GM21786 (cell line): ENCODE measurements at regions not wholly inside any gene's neighbourhood (a gene's known extent, or its start where the extent isn't known, plus 50 kb on each side); places are given as distances from the start of the nearest gene placed in this dataset.
A peak's percentile ranks its signal among the peaks of the same experiment; 100 is the strongest.
"Not testable (repeated sequence)": the region's sequence is repeated elsewhere in the genome, so short reads cannot be mapped to it uniquely, and the experiment has no call there.

Experiments used
- ATAC-seq: cut with Tn5 transposase; IDR thresholded peaks from one replicate; pipeline ENCODE4 v1.9.1; 2021; ENCODE audit not compliant: unreplicated experiment

DNA sequence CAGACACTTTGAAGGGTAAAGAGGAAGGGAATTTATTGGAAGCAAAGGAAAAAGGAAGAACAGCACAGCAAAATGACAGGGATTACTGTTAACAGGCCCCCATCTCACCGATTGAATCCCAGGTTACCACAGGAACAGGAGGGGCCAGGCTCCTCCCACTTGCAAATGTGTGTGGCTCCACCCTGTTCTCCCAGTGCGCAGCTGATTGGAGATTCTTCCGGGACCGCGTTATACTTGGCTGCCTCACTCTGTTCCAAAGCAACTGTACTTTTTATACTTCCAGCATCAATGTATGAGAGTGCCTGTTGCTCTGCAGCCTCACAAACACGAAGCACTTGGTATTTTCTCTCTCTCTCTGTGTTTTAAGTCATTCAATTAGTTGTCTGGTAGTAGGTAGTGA, 273.6 kb upstream of the MDGA2 start:
- no peak for ATAC-seq

GRCh38 chr14:47935332-47935731, 259.9 kb upstream of the MDGA2 start:
- no peak for ATAC-seq

GRCh38 chr14:47929334-47929733, 253.9 kb upstream of the MDGA2 start:
- ATAC-seq, result peak; percentile 96

DNA sequence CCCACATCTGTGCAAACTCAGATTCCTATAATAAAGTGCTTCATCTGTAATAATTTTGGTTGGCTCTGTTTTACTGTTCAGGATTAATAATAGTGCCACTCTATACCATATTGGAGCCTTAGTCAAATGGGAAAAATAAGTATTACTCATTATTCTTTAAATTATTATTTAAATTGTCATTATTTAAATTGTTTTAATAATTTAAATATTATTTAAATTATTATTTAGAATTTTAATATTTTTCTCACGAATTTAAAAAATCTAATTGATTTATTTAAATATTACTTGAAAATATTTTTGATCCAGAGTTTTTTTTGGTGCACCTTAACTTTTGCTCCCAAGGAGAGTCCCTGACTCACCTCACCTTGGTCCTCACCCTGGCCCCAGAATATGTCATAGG, 245.7 kb upstream of the MDGA2 start:
- no peak for ATAC-seq

- ATAC-seq, result no peak
Measured at GRCh38 chr14:47919997-47920396, 244.6 kb upstream of the MDGA2 start.

DNA sequence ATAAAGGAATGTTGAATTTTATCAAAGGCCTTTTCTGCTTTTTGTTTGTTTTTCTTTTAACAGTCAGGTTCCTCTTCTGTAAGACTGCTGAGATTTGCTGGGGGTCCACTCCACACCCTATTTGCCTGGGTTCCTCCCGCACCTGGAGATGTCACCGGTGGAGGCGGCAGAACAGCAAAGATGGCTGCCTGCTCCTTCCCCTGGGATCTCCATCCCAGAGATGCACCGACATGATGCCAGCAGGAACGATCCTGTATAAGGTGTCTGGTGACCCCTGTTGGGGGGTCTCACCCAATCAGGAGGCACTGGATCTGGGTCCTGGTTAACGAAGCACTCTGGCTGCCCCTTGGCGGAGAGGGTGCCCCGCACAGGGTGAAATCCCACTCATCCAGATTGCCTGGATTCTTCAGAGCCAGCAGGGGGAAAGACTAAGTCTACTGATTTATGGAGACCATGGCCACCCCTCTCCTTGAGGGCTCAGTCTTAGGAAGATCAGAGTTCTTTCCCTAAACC, 244.0 kb upstream of the MDGA2 start:
- no peak for ATAC-seq

- no peak for ATAC-seq
Measured at GRCh38 chr14:47917344-47917954, 242.0 kb upstream of the MDGA2 start.

DNA sequence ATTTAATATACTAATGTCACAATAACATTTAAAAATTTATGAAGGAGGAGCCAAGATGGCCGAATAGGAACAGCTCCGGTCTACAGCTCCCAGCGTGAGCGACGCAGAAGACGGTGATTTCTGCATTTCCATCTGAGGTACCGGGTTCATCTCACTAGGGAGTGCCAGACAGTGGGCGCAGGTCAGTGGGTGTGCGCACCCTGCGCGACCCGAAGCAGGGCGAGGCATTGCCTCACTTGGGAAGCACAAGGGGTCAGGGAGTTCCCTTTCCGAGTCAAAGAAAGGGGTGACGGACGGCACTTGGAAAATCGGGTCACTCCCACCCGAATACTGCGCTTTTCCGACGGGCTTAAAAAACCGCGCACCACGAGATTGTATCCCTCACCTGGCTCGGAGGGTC, 225.7 kb upstream of the MDGA2 start:
- not testable (repeated sequence) for ATAC-seq

DNA sequence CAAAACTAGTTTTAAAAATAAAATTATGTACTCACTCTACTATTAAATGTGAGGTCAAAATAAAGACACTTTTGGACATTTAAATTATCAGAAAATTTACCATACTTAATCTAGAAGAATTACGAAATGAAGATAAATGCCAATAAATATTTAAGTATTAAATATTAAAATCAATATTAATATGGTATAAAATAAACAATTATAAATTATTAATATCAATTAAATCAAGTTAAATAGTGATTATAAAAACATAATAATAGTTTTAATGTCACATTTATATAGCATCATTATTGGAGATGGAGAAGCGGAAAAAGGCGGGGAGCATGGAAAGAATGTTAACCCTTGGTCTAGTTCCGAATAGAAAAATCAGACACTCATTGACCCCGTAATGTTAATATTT, 224.3 kb upstream of the MDGA2 start:
- no peak for ATAC-seq

GRCh38 chr14:47874350-47874749, 198.9 kb upstream of the MDGA2 start:
- no peak for ATAC-seq

DNA sequence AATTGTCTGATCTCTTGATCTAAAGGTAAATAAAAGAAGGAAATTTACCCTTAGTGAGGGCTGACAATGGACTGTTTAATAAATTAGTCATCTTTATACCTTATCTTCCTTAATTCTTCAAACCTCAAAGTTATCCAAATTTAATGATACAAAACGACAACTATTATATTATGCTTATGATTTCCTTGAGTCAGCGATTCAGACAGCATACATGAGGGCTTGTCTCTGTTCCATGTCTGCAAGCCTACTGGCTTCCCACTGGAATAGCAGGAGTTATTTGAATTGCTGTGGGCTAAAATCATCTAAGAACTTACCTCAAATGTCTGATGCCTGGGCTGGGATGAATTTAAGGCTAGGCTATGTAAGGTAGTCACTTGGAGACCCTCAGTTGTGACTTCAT, 197.2 kb upstream of the MDGA2 start:
- no peak for ATAC-seq

GRCh38 chr14:47863441-47863840, 188.0 kb upstream of the MDGA2 start:
- ATAC-seq, result no peak

- peak; percentile 50 for ATAC-seq
Measured at GRCh38 chr14:47857646-47858045, 182.2 kb upstream of the MDGA2 start.

DNA sequence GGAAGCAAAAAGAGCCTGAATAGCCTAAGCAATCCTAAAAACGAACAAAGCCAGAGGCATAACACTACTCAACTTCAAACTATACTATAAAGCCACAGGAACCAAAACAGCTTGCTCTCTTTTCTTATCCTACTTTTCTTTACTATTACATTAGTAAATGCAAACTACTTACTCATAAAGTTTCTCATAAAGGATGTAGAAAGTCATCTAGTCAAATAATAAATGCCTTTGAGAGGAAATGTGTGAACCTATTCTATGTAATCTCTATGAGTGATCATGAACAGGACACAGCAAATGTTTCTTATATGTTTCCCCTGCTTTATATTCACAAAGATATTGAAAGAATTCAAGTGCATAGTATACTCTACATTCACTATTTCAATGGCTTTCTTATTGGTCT, 176.9 kb upstream of the MDGA2 start:
- ATAC-seq, result no peak

DNA sequence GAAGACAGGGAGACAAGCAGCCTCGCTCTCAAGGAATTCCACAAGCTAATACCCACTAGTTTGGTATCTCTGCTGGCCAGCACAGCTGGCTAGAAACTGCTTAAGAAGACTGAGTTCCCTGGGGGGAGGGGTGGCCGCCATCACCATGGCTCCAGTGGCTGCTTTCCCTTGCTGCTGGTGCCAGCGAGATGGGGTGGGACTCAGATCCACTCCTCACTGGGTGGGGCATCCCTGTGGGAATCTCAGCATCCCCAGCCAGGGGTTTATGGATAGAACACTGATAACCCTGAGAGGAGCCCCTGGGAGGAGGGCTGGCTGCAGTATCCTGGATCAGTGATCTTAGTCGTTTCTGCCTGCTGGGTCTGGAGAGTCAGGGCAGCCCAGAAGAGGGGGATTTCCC, 170.6 kb upstream of the MDGA2 start:
- ATAC-seq, result no peak

DNA sequence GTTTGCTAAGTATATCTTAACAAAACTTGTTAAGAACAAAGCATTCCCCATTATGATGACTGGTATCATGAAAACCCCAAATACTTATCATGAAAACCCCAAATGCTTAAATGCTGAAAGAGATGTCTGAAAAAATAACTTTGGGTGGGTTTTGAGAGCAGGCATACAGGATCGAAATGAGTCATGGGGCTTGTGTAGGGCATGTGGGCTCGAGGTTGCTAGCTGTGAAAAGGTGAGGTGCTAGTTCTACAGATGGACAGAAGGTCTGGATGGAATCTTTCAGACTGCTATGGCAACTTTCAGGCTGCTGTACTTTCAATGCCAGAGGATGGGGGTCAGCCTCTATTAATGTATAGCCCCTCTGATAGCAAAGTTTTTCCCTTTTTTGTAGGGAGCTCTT, 167.8 kb upstream of the MDGA2 start:
- no peak for ATAC-seq

DNA sequence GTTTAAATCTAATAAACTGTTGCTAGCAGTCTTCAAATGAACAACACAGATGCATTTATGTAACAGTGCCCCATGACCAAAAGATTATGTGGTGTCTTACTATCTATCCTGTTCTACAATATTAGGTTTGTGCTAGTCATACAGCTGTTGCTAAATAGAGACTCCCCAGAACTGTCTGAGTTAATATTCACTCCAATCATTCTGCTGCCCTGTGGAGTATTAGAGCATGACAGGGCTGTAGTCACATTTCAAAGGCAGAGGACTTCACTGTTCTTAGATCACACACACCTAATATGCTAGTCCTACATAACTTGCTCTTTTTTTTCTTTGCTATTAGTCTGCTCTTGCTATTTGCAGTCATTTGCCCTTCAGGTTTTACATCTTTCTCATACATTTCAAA, 157.6 kb upstream of the MDGA2 start:
- ATAC-seq, result no peak

DNA sequence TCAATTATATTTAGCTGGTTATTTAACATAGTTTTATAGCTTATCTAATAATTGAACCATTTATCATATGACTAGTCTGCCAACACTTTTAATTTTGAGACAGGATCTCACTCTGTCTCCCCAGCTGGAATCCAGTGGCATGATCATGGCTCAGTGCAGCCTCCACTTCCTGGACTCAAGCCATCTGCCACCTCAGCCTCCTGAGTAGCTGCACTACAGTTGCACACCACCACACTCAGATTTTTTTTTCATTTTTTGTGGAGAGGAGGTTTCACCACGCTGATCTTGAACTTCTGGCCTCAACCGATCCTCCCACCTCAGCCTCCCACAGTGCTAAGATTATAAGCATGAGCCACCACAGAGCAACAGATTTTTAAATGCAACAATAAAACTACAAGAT, 151.4 kb upstream of the MDGA2 start:
- no peak for ATAC-seq

- ATAC-seq, result no peak
Measured at GRCh38 chr14:47822326-47822725, 146.9 kb upstream of the MDGA2 start.

DNA sequence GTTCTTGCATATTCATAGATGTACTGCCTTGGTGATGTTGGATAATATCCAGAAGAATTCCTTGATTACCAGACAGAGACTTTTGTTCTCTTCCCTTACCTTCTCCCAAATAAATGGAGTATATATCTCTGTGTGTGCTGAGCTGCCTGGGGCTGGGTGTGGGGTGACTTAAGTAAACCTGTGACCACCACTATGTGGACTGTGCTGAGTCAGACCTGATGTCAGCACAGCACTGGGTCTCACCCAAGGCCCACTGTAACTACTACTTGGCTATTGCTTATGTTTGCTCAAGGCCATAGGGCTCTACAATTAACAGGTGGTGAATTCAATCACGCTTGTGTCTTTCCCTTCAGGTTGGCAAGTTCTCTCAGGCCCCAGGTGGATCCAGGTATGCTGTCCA, 145.7 kb upstream of the MDGA2 start:
- ATAC-seq, result no peak

DNA sequence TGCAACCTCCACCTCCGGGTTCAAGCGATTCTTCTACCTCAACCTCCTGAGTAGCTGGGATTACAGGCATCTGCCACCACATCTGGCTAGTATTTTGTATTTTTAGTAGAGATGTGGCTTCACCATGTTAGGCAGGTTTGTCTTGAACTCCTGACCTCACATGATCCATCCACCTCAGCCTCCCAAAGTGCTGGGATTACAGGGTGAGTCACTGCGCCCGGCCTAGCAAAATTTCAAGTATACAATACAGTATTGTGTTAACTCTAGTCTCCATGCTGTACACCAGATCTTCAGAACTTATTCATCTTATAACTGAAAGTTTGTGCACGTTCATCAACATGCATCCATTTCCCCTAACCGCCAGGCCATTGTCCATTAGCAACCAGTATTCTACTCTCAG, 115.1 kb upstream of the MDGA2 start:
- ATAC-seq, result no peak

- no peak for ATAC-seq
Measured at GRCh38 chr14:47785058-47785457, 109.7 kb upstream of the MDGA2 start.

- no peak for ATAC-seq
Measured at GRCh38 chr14:47778631-47779030, 103.2 kb upstream of the MDGA2 start.
